ENCODE measurements at regions not wholly inside any gene's neighbourhood (a gene's known extent, or its start where the extent isn't known, plus 50 kb on each side); places are given as distances from the start of the nearest gene placed in this dataset.

- no peak for TF ChIP-seq CTCF (conservative IDR thresholded peaks at IDR 0.05; ENCODE audit: low read depth, low read length)
- TF ChIP-seq EZH2 (IDR thresholded peaks at IDR 0.05; ENCODE audit: borderline replicate concordance, low read depth, low read length, poor library complexity, severe bottlenecking) = no peak
These were observed 1472.2 kb downstream of the PCDH7 start for GRCh38 chr4:32192363-32192762.
